Liver (tissue), 8 donors: ENCODE measurements at regions not wholly inside any gene's neighbourhood (a gene's known extent, or its start where the extent isn't known, plus 50 kb on each side); places are given as distances from the start of the nearest gene placed in this dataset.

Experiments used
- DNase-seq: peaks from one replicate; pipeline ENCODE4 v3.0.0-alpha.2; 2017; ENCODE audit warnings: low spot score
- H3K27ac ChIP-seq, 2 donors: one replicate each; pipeline ENCODE4 v1.7.0; 2013; ENCODE audit warnings: inconsistent platforms in 2 of 2, low read length in 2 of 2, control low read depth in 1 of 2, low read depth in 1 of 2, mild to moderate bottlenecking in 1 of 2
- H3K27me3 ChIP-seq, 4 donors: one replicate each; pipeline versions ENCODE4 v1.6.1 to v1.7.0; 2013; ENCODE audit warnings: low read length in 3 of 4, inconsistent platforms in 1 of 4, mild to moderate bottlenecking in 1 of 4, moderate library complexity in 1 of 4; ENCODE audit not compliant: control insufficient read depth in 4 of 4, insufficient read depth in 4 of 4
- H3K36me3 ChIP-seq, 4 donors: one replicate each; pipeline versions ENCODE4 v1.6.1 to v1.7.0; 2013; ENCODE audit warnings: low read length in 3 of 4, mild to moderate bottlenecking in 3 of 4, low read depth in 1 of 4, moderate library complexity in 1 of 4; ENCODE audit not compliant: control insufficient read depth in 4 of 4, insufficient read depth in 3 of 4
- H3K4me1 ChIP-seq, 4 donors: one replicate each; pipeline versions ENCODE4 v1.6.1 to v1.7.0; 2013; ENCODE audit warnings: low read length in 3 of 4, mild to moderate bottlenecking in 3 of 4, moderate library complexity in 1 of 4; ENCODE audit not compliant: control insufficient read depth in 4 of 4, insufficient read depth in 4 of 4
- H3K4me3 ChIP-seq, 3 donors: one replicate each; pipeline versions ENCODE4 v1.6.1 to v1.7.0; 2013; ENCODE audit warnings: low read length in 3 of 3, control low read depth in 1 of 3, low read depth in 1 of 3, mild to moderate bottlenecking in 1 of 3
- H3K9ac ChIP-seq, 2 donors: one replicate each; pipeline ENCODE4 v1.7.0; 2013; ENCODE audit warnings: low read length in 2 of 2, mild to moderate bottlenecking in 2 of 2, moderate library complexity in 2 of 2, control low read depth in 1 of 2, low read depth in 1 of 2
- H3K9me3 ChIP-seq, 4 donors: one replicate each; pipeline versions ENCODE4 v1.6.1 to v1.7.0; 2013; ENCODE audit warnings: low read length in 3 of 4; ENCODE audit not compliant: control insufficient read depth in 4 of 4
- CTCF ChIP-seq: fragments of 150-350 bp; IDR thresholded peaks from 2 replicates; pipeline ENCODE4 v1.5.1; 2017; ENCODE audit warnings: improper control_type of control experiment, low read depth, low read length; ENCODE audit not compliant: missing input control
- EGR1 ChIP-seq, 2 donors: IDR thresholded peaks; 2 replicates each; pipeline ENCODE4 v1.6.1; 2016 to 2018; ENCODE audit warnings: antibody characterized with exemption in 2 of 2, low read depth in 2 of 2
- FOXA1 ChIP-seq: IDR thresholded peaks from 2 replicates; pipeline ENCODE4 v1.6.1; 2016; ENCODE audit warnings: antibody characterized with exemption
- FOXA2 ChIP-seq: IDR thresholded peaks from 2 replicates; pipeline ENCODE4 v1.6.1; 2016; ENCODE audit warnings: antibody characterized with exemption
- GABPA ChIP-seq, 2 donors: IDR thresholded peaks in 1 of 2; conservative IDR thresholded peaks in 1 of 2; 2 replicates each; pipeline ENCODE4 v1.6.1; 2016; ENCODE audit warnings: antibody characterized with exemption in 2 of 2, mild to moderate bottlenecking in 1 of 2, moderate library complexity in 1 of 2
- HNF4A ChIP-seq, 2 donors: conservative IDR thresholded peaks; 2 replicates each; pipeline ENCODE4 v1.6.1; 2016; ENCODE audit warnings: antibody characterized with exemption in 2 of 2, mild to moderate bottlenecking in 2 of 2
- HNF4G ChIP-seq: IDR thresholded peaks from 2 replicates; pipeline ENCODE4 v1.6.1; 2016; ENCODE audit warnings: antibody characterized with exemption
- JUND ChIP-seq, 2 donors: IDR thresholded peaks; 2 replicates each; pipeline ENCODE4 v1.6.1; 2016; ENCODE audit warnings: antibody characterized with exemption in 2 of 2
- NR2F2 ChIP-seq: IDR thresholded peaks from 2 replicates; pipeline ENCODE4 v1.6.1; 2016; ENCODE audit warnings: antibody characterized with exemption
- RAD21 ChIP-seq, 2 donors: IDR thresholded peaks; 2 replicates each; pipeline ENCODE4 v1.6.1; 2016; ENCODE audit warnings: antibody characterized with exemption in 2 of 2, mild to moderate bottlenecking in 2 of 2
- RXRA ChIP-seq, 2 donors: IDR thresholded peaks; 2 replicates each; pipeline ENCODE4 v1.6.1; 2017 to 2018; ENCODE audit warnings: antibody characterized with exemption in 2 of 2, mild to moderate bottlenecking in 1 of 2
- SP1 ChIP-seq: IDR thresholded peaks from 2 replicates; pipeline ENCODE4 v1.6.1; 2018; ENCODE audit warnings: antibody characterized with exemption, mild to moderate bottlenecking
- TAF1 ChIP-seq: conservative IDR thresholded peaks from 2 replicates; pipeline ENCODE4 v1.6.1; 2016; ENCODE audit warnings: antibody characterized with exemption, mild to moderate bottlenecking
- YY1 ChIP-seq: IDR thresholded peaks from 2 replicates; pipeline ENCODE4 v1.6.1; 2016; ENCODE audit warnings: antibody characterized with exemption, mild to moderate bottlenecking
- WGBS: extraction: QIAGEN DNeasy Blood & Tissue Kit; methylation state at CpG from one replicate; pipeline ENCODE4 v1.1.7; 2013; 5-methylcytosine and 5-hydroxymethylcytosine counted together
- TF ChIP-seq, protein P1 (sequence below): IDR thresholded peaks from 2 replicates; pipeline ENCODE4 v1.6.1; 2016; ENCODE audit warnings: antibody characterized with exemption
- TF ChIP-seq, protein P2 (sequence below): IDR thresholded peaks from 2 replicates; pipeline ENCODE4 v1.6.1; 2016; ENCODE audit warnings: antibody characterized with exemption
- TF ChIP-seq, protein P3 (sequence below): IDR thresholded peaks from 2 replicates; pipeline ENCODE4 v1.6.1; 2016; ENCODE audit warnings: antibody characterized with exemption
- donor health status: healthy.
- donor health status: healthy.
- donor health status: healthy.
- donor health status: healthy.
- donor health status: healthy.

GRCh38 chr3:40645883-40646282 lies 121.1 kb downstream of the ZNF621 start (continued):
- TF ChIP-seq, protein P1, sequence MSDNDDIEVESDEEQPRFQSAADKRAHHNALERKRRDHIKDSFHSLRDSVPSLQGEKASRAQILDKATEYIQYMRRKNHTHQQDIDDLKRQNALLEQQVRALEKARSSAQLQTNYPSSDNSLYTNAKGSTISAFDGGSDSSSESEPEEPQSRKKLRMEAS, result no peak
- TF ChIP-seq FOXA1, result no peak
- no peak for TF ChIP-seq SP1
- TF ChIP-seq HNF4G, result no peak

DNA sequence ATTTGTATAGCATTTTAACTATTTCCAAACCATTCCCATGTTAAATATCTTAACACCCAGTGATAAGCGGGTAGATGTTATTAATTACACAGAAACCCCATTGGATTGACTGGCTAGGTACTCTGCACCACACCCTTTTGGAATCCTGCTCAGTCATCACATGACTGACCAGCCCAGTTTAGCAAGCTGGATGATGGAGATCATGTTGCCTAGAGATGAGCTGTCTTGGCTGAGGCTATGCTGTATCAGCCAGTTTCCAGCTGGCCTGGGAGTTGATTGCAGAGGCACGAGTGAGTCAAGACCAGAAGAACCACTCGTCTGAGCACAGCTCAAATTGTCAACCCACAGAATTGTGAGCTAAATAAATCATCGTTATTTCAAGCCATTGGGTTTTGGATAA lies 124.6 kb downstream of the ZNF621 start:
- no peak overlapping the region for H3K9ac ChIP-seq
- 91% methylated on average over 4 of the region's 4 CpGs for WGBS
- H3K36me3 ChIP-seq, result no peaks in the 10 kb centered on the region
- no peak overlapping the region for H3K27ac ChIP-seq
- H3K4me3 ChIP-seq, result no peak overlapping the region
- H3K9me3 ChIP-seq, result no peaks in the 10 kb centered on the region
- TF ChIP-seq SP1 (no peak), GABPA (IDR thresholded peaks at IDR 0.05 in 1 of 2, conservative IDR thresholded peaks at IDR 0.05 in 1 of 2) (no peak), NR2F2 (no peak), JUND (IDR thresholded peaks at IDR 0.05) (no peak), EGR1 (IDR thresholded peaks at IDR 0.05; ENCODE audit: low read depth in 2 of 2) (no peak), HNF4A (conservative IDR thresholded peaks at IDR 0.05) (no peak), HNF4G (no peak), CTCF (no peak), RAD21 (IDR thresholded peaks at IDR 0.05) (no peak), YY1 (no peak), RXRA (IDR thresholded peaks at IDR 0.05) (no peak)
- TF ChIP-seq, protein P2, sequence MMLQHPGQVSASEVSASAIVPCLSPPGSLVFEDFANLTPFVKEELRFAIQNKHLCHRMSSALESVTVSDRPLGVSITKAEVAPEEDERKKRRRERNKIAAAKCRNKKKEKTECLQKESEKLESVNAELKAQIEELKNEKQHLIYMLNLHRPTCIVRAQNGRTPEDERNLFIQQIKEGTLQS, result no peak
- TF ChIP-seq, protein P3, sequence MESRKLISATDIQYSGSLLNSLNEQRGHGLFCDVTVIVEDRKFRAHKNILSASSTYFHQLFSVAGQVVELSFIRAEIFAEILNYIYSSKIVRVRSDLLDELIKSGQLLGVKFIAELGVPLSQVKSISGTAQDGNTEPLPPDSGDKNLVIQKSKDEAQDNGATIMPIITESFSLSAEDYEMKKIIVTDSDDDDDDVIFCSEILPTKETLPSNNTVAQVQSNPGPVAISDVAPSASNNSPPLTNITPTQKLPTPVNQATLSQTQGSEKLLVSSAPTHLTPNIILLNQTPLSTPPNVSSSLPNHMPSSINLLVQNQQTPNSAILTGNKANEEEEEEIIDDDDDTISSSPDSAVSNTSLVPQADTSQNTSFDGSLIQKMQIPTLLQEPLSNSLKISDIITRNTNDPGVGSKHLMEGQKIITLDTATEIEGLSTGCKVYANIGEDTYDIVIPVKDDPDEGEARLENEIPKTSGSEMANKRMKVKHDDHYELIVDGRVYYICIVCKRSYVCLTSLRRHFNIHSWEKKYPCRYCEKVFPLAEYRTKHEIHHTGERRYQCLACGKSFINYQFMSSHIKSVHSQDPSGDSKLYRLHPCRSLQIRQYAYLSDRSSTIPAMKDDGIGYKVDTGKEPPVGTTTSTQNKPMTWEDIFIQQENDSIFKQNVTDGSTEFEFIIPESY, result no peak
- TF ChIP-seq, protein P1, result no peak
- no peaks in the 10 kb centered on the region for H3K27me3 ChIP-seq
- no peak for DNase-seq
- H3K4me1 ChIP-seq, result no peaks in the 10 kb centered on the region

- H3K27me3 ChIP-seq, result no peaks in the 10 kb centered on the region
- 84% methylated on average over 5 of the region's 5 CpGs for WGBS
- no peak overlapping the region for H3K9ac ChIP-seq
- H3K4me3 ChIP-seq, result no peak overlapping the region
- H3K4me1 ChIP-seq, result no peaks in the 10 kb centered on the region
- no peaks in the 10 kb centered on the region for H3K36me3 ChIP-seq
- no peak for DNase-seq
- no peaks in the 10 kb centered on the region for H3K9me3 ChIP-seq
- H3K27ac ChIP-seq, result no peak overlapping the region
- TF ChIP-seq HNF4G (no peak), CTCF (no peak), FOXA2 (no peak), RAD21 (IDR thresholded peaks at IDR 0.05) (no peak), JUND (IDR thresholded peaks at IDR 0.05) (no peak), YY1 (no peak), HNF4A (conservative IDR thresholded peaks at IDR 0.05) (no peak), TAF1 (no peak), EGR1 (IDR thresholded peaks at IDR 0.05; ENCODE audit: low read depth in 2 of 2) (no peak), GABPA (IDR thresholded peaks at IDR 0.05 in 1 of 2, conservative IDR thresholded peaks at IDR 0.05 in 1 of 2) (no peak), NR2F2 (no peak), RXRA (IDR thresholded peaks at IDR 0.05) (no peak)
- TF ChIP-seq, protein P2, result no peak
- TF ChIP-seq, protein P3, result no peak
These were observed 127.3 kb downstream of the ZNF621 start for GRCh38 chr3:40652072-40652471.
